ENCODE measurements at regions not wholly inside any gene's neighbourhood (a gene's known extent, or its start where the extent isn't known, plus 50 kb on each side); places are given as distances from the start of the nearest gene placed in this dataset.
"Not testable (repeated sequence)": the region's sequence is repeated elsewhere in the genome, so short reads cannot be mapped to it uniquely, and the experiment has no call there.

DNA sequence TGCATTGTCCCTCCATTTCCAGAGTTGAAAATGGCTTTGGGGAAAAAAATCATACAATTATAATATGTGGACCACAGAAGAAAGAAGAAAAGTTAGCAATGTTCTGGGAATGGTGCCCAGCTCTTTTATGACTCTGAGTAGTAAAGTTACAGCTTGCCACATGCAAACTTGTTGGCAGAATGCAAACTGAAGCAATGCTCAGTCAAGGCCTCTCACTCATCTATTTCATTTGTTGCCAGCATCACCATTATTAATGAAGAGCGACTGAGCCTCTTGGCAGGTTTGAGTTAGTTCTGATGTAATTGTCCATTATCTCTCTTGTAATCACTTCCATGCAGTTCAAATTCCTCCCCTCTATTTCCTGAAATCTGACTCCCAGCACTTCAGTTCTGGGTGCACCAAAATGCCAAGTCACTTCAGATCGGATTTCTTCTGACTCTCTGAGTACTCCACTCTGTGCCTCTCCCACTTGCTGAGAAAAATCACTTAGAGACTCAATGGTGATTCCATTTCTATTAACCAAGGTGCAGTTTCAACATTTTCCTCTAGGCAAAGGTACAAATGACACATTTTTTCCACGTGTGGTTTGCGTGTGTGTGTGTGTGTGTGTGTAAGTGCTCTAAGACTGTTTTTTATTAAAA lies 154.4 kb upstream of the STMND1 start:
- peak; percentile 62 for DNase-seq (ENCODE audit: low read depth)

GRCh38 chr6:16944596-16944995 lies 157.3 kb upstream of the STMND1 start:
- no peak for DNase-seq (ENCODE audit: low read depth)

GRCh38 chr6:16939839-16940238 lies 162.0 kb upstream of the STMND1 start:
- DNase-seq (ENCODE audit: low read depth) = no peak

DNA sequence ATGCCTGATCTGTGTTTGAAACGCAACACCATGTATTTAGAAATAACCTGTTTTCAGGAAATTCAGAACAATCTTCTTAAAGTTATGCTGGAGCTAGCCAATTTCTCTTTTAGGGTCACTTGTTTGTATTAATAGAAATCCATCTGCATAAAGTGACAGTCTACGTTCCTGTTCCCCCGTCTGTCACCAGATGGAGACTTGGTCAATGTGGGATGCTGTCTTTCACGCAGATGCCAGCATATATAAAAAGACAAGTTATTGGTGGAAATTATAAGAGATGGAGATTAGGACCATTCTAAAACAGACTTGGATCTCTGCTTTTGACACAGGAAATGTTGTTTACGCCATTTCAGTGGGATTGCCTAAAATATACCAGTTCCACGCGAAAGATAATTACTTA lies 162.5 kb upstream of the STMND1 start:
- DNase-seq (ENCODE audit: low read depth) = no peak

DNA sequence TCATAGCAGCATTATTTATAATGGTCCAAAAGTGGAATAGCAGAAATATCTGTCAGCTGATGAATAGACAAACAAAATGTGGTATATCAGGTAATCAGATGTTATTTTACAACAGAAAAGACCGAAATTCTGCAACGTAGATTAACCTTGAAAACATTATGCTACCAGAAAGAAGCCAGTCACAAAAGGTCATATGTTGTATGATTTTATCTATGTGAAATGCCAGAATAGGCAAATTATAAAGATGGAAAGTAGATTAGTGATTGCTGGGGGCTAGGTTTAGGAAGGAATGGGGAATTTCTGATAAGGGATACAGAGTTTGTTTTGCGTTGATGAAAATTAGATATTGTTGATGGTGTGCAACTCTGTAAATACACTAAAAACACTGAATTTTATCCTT lies 165.0 kb upstream of the STMND1 start:
- no peak for DNase-seq (ENCODE audit: low read depth)

DNA sequence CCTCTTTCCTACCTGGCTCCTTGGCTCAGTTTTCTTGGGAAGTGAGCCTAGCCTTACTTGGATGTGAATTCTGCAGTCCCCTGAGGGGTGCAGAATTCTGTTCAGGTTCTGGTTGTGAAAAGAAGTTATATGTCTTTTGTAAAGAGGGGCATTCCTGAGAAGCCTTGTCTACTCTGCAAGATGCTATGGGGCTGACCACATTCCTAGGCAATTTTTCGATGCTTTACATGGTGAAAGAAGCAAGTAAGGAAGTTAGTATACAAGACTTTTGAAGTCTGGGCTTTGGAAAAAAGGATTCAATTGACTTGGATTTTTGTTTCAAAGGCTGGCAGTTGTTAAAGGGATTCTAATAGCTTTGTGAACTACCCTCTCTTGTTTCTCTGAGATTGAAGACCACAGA lies 167.9 kb upstream of the STMND1 start:
- no peak for DNase-seq (ENCODE audit: low read depth)

DNA sequence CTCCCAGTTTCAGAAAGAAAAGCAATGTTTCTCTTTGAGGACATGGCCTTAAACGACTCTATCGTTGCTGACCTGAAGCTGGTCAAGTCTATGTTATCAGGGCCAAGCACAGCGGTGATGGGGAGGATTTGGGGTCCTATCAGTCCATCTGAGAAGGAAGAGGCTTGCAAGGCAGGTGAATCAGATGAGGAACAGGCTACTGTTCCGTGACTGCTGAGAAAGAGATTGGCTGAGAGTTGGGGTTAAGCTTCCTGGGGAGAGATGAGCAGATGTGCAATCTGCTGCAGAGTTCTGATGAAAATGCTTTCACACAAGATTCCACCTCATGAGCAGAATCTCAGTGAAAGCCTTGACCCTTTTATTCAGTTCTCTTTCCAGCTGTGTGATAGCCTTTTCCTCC lies 168.3 kb upstream of the STMND1 start:
- no peak for DNase-seq (ENCODE audit: low read depth)

GRCh38 chr6:16932920-16933319 lies 168.9 kb upstream of the STMND1 start:
- DNase-seq (ENCODE audit: low read depth) = no peak

DNA sequence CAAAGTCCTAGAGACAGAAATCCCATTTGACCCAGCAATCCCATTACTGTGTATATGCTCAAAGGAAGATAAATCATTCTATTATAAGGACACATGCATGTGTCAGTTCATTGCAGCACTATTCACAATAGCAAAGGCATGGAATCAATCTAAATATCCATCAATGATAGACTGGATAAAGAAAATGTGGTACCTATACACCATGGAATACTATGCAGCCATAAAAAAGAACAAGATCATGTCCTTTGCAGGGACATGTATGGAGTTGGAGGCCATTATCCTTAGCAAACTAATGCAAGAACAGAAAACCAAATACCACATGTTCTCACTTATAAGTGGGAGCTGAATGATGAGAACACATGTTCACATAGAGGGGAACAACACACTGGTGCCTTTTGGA lies 169.8 kb upstream of the ATXN1 start:
- DNase-seq (ENCODE audit: low read depth) = not testable (repeated sequence)

DNA sequence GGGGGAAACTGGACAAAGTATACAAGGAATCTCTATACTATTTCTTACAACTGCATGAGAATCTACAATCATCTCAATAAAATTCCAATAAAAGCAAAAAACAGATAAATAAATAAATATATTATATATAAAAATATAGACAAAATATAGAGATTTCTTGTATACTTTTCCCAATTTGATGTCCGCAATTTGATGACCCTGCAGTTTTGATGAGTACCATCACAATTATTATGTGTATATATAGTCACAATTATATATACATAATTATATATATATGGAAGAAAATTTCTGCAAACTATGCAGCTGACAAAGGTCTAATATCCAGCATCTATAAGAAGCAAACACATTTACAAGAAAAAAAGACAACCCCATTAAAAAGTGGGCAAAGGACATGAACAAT lies 169.2 kb upstream of the ATXN1 start:
- no peak for DNase-seq (ENCODE audit: low read depth)

DNA sequence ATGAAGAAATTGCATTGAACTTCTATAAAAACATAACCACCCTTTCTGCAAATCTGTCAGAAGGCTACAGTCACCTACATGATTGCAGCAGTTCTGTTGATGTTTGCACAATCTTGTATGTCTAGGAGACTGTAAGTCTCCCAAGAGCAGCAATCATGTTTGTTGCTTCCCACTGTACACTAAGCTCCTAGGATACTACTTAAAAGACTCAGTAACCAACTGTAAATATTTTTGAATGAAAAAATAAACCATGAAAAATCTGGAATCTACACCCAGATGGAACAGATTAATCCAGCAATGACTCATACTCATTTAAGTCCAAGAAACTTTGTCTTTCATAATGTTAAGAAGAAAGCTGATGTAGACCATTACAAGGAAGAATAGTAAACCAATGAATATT lies 168.5 kb upstream of the ATXN1 start:
- peak; percentile 67 for DNase-seq (ENCODE audit: low read depth)

GRCh38 chr6:16928387-16928786 lies 167.1 kb upstream of the ATXN1 start:
- no peak for DNase-seq (ENCODE audit: low read depth)

DNA sequence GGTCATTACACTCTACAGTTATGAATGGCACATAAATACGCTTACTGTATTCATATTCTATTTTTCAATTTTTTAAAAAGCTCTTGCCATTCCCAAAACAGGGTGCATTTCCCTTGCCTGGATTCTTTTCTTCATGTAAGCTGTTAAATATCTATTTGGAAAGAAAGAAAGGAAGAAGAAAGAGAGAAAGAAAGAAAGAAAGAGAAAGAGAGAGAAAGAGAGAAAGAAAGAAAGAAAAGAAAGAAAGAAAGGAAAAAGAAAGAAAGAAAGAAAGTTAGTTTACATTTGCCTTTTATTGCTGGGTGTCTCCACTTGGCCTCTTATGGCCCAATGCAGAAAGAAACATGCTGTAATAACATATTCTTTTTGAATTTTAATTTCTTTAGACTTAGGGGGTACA lies 165.9 kb upstream of the ATXN1 start:
- no peak for DNase-seq (ENCODE audit: low read depth)

GRCh38 chr6:16925461-16925860 lies 164.2 kb upstream of the ATXN1 start:
- DNase-seq (ENCODE audit: low read depth) = no peak

DNA sequence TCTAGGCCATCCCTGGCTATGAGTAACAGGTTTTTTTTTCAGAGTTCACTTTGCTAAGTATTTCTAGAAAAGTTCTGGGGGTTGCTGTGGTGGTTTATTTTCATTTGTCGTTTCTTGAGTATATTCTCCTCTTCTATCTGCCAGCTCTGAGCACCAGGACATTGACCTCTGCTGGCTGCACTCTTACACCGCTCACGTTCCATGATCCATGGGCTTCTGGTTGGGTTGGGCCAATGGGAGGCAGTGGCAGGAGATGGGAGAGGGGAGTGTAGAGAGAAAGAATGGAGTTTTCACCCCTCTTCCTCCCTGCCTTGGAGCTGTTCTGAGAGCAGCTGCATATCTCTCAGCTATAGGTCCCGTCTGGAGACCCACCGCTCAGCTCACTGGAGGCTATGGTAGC lies 161.0 kb upstream of the ATXN1 start:
- no peak for DNase-seq (ENCODE audit: low read depth)

- no peak for DNase-seq (ENCODE audit: low read depth)
These were observed 160.3 kb upstream of the ATXN1 start for GRCh38 chr6:16921399-16922110.

GRCh38 chr6:16918586-16918985 lies 157.3 kb upstream of the ATXN1 start:
- DNase-seq (ENCODE audit: low read depth) = no peak

DNA sequence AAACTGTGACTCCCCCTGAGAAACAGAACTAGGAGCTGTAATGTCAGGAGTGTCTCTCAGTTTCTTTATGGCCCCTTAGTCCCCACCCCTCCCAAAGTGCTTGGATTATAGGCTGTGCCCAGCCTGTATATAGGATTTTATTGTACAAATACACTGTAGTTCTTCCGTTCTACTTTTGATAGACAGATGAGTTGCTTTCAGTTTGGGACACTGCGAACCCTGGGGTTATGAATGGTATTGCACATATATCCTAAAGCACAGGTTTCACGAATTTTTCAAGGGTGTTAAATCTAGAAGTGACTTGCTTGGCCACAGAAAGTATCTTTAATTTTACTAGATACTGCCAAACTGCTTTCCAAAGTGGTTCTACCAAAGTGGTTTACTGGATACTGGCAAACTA lies 152.9 kb upstream of the ATXN1 start:
- DNase-seq (ENCODE audit: low read depth) = no peak

DNA sequence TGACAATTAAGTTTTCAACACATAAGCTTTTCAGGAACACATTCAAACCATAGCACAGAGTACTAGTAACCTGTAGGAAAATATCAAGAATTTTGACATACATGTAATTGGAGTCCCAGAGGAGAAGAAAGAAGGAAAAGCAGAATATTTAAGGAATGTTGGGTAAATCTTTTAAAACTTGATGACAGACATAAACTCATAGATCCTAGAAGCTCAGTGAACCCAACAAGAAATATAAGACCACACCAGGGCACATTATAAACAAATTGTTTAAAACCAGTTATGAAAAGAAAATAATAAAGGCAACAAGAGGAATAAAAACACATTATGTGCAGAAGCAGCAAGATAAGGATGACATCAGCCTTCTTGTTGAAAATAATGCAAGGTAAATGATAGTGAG lies 151.5 kb upstream of the ATXN1 start:
- no peak for DNase-seq (ENCODE audit: low read depth)

DNA sequence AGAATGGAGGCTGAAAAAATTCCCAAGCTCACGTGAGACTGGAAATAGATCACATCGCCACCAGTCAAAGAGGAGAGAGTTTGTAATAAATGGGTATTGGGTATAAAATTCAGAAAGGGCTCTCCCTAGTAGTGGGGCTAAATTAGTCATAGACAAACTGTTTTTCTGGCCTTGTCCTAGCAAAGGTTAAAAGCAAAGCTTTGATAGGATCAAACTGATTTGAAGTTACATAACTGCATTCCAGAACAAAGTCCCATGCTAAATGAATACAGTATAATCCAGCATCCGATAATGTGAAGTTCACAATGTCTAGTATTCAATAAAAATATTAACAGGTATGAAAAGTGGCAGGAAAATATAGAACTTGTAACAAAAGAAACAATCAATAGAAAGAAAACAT lies 149.8 kb upstream of the ATXN1 start:
- DNase-seq (ENCODE audit: low read depth) = no peak

- DNase-seq (ENCODE audit: low read depth) = peak; percentile 88
These were observed 148.5 kb upstream of the ATXN1 start for GRCh38 chr6:16909658-16910360.

- no peak for DNase-seq (ENCODE audit: low read depth)
These were observed 146.7 kb upstream of the ATXN1 start for GRCh38 chr6:16907991-16908390.

DNA sequence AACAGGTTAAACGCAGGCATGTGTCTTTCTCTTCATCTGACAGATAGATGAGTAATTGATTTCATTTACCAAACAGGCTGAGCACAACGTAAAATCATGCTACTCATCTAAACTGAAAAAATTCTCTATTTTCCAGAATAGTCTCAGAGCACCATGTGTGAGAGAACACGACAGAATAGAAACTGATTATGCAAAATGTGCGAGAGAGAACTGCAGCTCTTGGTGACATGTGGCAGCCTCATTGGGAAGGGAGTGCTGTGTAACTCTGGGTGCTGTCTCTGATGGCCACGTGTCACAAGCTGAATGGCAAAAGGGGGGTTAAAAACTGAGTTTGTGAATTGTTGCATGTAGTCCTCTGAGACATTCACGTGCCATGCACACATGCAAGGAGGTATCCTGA lies 143.7 kb upstream of the ATXN1 start:
- DNase-seq (ENCODE audit: low read depth) = no peak

- DNase-seq (ENCODE audit: low read depth) = no peak
These were observed 142.2 kb upstream of the ATXN1 start for GRCh38 chr6:16903470-16903869.

Measured in HS-5 (cell line).